Epithelial cell of proximal tubule (primary cell): ENCODE measurements at regions not wholly inside any gene's neighbourhood (a gene's known extent, or its start where the extent isn't known, plus 50 kb on each side); places are given as distances from the start of the nearest gene placed in this dataset.

ENCODE experiments used
- DNase-seq: peaks from one replicate; pipeline ENCODE4 v3.0.0-alpha.2; 2011; ENCODE audit warnings: low read depth
- H3K4me3 ChIP-seq: 2 replicates; pipeline ENCODE4 v1.5.1; 2011; ENCODE audit warnings: low read depth, mild to moderate bottlenecking, low read length
- TF ChIP-seq, protein P1 (sequence below): conservative IDR thresholded peaks from 2 replicates; pipeline ENCODE4 v1.5.1; 2012; ENCODE audit warnings: low read depth, mild to moderate bottlenecking, low read length

DNA sequence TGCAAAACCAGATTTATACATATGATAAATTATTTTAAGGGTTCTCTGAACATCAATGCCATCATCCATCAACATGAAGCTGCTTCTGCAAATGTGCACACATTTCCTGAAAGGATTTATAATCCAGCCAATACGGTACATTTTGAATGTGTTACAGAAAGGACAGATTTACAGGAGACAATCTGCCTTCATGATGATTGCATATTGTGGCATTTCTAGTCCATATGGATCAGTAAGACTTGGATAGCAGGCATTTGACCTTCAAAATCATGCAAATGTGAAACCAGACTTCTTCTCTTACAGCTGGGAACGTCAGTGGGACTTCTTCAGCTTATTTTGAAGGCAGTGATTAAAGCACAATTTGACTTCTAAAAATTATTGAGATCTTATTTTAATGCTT, 217.3 kb upstream of the GK2 start:
- DNase-seq = no peak

DNA sequence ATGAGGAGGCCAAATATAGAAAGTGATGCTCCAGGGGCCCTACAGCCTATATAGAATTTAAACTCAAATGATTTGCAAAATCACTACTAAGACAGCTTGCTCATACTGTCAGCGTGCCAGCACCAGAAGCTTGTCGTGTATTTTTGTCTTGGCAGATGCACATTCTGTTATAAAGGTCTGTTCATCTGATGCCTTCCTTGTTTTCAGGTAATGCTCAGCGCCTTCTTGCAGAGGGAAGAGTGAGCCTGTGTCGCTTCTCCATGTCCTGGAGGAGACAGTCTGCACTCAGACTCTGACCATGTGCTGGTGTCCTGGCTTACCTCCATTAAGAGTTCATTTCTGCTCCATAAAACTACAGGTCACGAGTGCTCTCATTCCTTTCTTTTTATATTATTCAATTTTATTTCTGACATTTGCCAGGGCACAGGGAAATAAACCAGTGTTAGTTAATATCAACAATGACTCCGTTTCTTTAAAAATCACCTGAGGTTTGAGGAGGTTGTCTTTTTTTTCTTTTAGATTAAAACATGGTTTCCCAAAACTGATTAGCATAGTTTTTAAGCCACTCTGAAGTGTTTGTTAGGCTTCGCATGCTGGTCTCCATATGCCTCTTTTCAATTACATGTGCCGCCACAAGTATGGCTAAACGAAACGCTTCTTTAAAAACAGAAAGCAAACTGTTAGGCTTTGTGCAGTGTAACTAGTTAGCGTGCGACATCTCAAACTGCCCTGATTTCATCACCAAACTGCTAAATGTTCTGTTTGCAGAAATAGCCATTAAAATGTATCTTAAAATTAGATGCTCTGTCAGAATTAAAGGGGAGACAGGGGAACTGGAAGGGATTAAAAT, 215.2 kb upstream of the GK2 start:
- H3K4me3 ChIP-seq = no peak overlapping the region
- no peak for DNase-seq
- TF ChIP-seq, protein P1, sequence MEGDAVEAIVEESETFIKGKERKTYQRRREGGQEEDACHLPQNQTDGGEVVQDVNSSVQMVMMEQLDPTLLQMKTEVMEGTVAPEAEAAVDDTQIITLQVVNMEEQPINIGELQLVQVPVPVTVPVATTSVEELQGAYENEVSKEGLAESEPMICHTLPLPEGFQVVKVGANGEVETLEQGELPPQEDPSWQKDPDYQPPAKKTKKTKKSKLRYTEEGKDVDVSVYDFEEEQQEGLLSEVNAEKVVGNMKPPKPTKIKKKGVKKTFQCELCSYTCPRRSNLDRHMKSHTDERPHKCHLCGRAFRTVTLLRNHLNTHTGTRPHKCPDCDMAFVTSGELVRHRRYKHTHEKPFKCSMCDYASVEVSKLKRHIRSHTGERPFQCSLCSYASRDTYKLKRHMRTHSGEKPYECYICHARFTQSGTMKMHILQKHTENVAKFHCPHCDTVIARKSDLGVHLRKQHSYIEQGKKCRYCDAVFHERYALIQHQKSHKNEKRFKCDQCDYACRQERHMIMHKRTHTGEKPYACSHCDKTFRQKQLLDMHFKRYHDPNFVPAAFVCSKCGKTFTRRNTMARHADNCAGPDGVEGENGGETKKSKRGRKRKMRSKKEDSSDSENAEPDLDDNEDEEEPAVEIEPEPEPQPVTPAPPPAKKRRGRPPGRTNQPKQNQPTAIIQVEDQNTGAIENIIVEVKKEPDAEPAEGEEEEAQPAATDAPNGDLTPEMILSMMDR = no peak

More for the DNA sequence above, 217.3 kb upstream of the GK2 start:
- H3K4me3 ChIP-seq = no peak overlapping the region
- TF ChIP-seq, protein P1 = no peak

DNA sequence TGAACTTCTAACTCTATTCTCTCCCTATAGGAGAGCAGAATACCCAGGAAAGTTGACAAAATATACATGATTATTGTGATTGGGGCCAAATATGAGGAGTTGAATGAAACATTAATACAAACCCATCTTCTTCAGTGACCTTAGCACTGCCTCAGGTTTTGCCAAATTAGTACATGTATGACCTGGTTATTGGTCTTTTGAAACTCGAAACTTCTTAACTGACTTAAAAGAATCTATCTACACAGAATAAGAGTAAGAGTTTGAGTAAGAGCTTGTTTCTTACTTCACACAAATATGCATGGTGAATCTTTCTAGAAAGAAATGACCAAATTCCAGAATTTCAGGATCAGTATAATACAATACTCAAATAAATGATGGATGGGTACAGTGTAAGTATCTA, 213.0 kb upstream of the GK2 start:
- no peak overlapping the region for H3K4me3 ChIP-seq
- no peak for DNase-seq
- TF ChIP-seq, protein P1 = no peak

DNA sequence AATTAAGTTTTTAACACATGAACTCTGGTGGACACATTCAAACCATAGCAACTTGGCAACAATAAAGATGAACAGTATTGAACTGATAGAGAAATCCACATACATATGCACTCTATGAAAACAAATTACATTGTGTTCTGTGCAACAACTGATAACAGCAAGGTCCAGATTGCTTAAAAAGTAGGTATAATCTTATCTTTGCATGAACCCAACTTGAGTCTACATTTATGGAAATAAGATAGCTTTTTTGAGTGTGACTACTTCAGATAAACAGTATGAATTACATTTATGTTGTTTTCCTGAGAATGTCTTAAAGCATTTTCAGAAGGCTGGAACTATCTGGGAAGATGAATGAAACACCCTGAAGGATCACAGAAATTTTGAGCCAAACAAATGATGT, 212.6 kb upstream of the GK2 start:
- H3K4me3 ChIP-seq = no peak overlapping the region
- TF ChIP-seq, protein P1 = no peak
- no peak for DNase-seq

DNA sequence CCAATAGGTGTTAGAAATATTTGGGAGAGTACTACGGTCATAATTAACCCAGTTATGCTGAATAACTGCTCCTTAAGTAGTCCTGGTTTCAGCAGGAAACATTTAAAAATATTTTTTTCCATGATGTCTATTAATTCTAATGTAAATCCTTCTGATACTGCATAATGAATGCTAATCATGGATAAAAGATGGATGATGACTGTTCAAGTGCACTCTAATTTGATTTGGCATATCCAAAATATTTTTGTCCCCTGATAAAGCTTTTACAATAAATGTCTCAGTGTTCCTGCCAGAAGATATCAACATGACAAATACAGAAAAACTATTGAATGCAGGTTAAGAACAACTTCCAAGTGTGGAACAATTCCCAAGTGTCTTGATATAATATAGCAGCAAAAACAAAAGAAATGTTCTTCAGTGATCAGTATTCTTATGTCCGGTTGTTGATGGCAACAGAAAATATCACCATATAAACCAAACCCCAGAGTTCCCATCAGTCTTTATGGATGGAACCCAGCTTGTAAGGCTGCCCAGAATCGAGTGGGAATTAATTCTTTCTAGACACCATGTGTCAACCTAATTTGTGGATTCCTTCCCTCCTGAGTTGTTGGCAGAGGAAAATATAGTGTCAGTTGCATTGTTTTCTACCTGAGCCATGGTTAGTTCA, 205.4 kb upstream of the GK2 start:
- no peak overlapping the region for H3K4me3 ChIP-seq
- TF ChIP-seq, protein P1 = no peak
- DNase-seq = no peak

DNA sequence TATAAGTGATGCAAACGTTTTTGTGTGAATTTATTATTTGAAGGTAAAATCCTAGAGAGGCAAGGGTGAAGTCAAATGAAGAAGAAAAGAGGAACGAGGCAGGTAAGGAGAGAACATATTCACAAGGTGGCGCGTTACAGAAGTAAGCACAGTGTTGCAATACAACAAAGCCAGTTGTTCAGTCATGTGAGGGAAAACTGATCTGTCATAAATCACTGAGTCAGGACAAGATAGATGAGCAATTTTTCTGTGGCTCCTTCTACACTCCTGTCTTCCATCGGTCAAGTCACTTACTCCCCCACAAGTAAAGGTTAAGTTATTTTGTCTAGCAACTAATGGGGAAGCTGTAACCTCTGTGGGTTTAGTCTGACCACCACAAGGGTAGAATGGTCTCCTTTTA, 203.0 kb upstream of the GK2 start:
- TF ChIP-seq, protein P1 = no peak
- H3K4me3 ChIP-seq = no peak overlapping the region
- no peak for DNase-seq

DNA sequence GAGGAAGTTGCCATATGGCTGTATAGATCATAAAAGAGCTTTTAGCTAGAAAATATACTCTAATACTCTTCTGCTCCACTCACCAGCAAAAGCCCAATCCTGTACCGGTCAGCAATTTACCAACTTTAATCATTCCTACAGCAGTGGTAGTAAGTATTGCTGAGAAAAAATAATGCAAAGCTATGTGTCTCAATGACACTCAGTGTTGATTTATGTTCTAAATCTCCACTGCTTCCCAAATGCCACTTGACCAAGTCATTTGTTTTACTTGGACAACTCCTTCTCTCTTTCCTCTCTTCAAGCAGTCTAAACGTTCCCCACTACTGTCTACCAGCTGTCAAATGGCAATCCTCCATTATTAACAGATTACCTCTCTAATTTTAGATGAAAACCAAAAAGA, 201.8 kb upstream of the GK2 start:
- H3K4me3 ChIP-seq = no peak overlapping the region
- DNase-seq = no peak
- TF ChIP-seq, protein P1 = no peak
